Upper lobe of right lung (tissue), 1 donor: ENCODE measurements at regions not wholly inside any gene's neighbourhood (a gene's known extent, or its start where the extent isn't known, plus 50 kb on each side); places are given as distances from the start of the nearest gene placed in this dataset.

ENCODE experiments used
- ATAC-seq: fragments of 200-7000 bp; cut with Tn5 transposase; one replicate; pipeline ENCODE4 v1.9.1; 2020; ENCODE audit warnings: mild to moderate bottlenecking, moderate library complexity
- DNase-seq: peaks from one replicate; pipeline ENCODE4 v3.0.0-alpha.2; 2020
- H3K27ac ChIP-seq: fragments of 200-600 bp; one replicate; pipeline ENCODE4 v1.8.0; 2022
- H3K27me3 ChIP-seq: fragments of 200-600 bp; one replicate; pipeline ENCODE4 v1.8.0; 2022; ENCODE audit warnings: mild to moderate bottlenecking
- H3K36me3 ChIP-seq: fragments of 200-600 bp; one replicate; pipeline ENCODE4 v1.8.0; 2022
- H3K4me1 ChIP-seq: fragments of 200-600 bp; one replicate; pipeline ENCODE4 v1.8.0; 2022
- H3K4me3 ChIP-seq: fragments of 200-600 bp; one replicate; pipeline ENCODE4 v1.8.0; 2022; ENCODE audit warnings: mild to moderate bottlenecking
- H3K9me3 ChIP-seq: fragments of 200-600 bp; one replicate; pipeline ENCODE4 v1.8.0; 2022
- intact Hi-C: fragments of 100-400 bp; cut with DNase I; formaldehyde crosslinking; loops from one replicate; pipeline ENCODE4 v1.11.0; 2022
- TF ChIP-seq, protein P1 (sequence below): fragments of 200-600 bp; IDR thresholded peaks from one replicate; pipeline ENCODE4 v1.8.0; 2022; ENCODE audit warnings: antibody characterized with exemption
- donor health status: DM: no; HTN: yes; CAD: no; lungs with severe emphysema.

DNA sequence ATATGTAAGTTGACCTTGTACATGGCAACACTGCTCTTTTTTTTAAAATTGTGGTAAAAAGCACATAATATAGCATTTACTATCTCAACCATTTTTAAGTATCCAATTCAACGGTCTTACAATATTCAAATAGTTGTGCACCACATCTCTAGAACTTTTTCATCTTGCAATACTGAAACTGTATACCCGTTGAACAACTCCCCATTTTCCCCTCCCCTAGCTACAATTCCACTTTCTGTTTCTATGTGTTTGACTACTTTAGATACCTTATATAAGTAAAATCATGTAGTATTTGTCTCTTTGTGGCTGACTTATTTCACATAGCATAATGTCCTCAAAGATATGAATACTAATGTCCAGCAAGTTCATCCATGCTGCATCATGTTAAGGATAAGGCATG lies 452.1 kb downstream of the TXNL1 start:
- no peak overlapping the region for H3K4me3 ChIP-seq
- H3K4me1 ChIP-seq: no peaks in the 10 kb centered on the region
- H3K9me3 ChIP-seq: no peaks in the 10 kb centered on the region
- no peak overlapping the region for H3K27ac ChIP-seq
- ATAC-seq (no peak), DNase-seq (no peak)
- H3K27me3 ChIP-seq: no peaks in the 10 kb centered on the region
- intact Hi-C loops: no loop called here
- TF ChIP-seq, protein P1, sequence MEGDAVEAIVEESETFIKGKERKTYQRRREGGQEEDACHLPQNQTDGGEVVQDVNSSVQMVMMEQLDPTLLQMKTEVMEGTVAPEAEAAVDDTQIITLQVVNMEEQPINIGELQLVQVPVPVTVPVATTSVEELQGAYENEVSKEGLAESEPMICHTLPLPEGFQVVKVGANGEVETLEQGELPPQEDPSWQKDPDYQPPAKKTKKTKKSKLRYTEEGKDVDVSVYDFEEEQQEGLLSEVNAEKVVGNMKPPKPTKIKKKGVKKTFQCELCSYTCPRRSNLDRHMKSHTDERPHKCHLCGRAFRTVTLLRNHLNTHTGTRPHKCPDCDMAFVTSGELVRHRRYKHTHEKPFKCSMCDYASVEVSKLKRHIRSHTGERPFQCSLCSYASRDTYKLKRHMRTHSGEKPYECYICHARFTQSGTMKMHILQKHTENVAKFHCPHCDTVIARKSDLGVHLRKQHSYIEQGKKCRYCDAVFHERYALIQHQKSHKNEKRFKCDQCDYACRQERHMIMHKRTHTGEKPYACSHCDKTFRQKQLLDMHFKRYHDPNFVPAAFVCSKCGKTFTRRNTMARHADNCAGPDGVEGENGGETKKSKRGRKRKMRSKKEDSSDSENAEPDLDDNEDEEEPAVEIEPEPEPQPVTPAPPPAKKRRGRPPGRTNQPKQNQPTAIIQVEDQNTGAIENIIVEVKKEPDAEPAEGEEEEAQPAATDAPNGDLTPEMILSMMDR: no peak
- no peaks in the 10 kb centered on the region for H3K36me3 ChIP-seq

DNA sequence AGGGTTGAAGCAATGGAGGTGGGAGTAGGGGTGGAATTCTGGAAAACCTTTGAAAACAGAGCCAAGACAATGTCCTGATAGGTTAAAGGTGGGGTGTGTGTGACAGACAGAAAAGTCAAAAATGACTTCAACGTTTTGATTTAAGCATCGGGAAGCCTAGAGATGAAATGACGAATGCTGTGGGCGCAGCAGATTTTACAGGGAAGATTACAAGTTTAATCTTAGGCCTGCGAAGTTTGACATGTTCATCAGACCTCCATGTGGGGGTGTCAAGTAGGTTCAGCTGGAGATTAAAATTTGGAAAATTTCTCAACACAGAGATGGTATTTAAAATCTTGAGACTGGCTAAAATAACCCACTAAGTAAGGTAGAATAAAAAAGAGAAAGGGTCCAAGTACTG lies 453.3 kb downstream of the TXNL1 start:
- DNase-seq (no peak), ATAC-seq (no peak)
- TF ChIP-seq, protein P1: no peak
- no peaks in the 10 kb centered on the region for H3K36me3 ChIP-seq
- H3K4me1 ChIP-seq: no peaks in the 10 kb centered on the region
- H3K9me3 ChIP-seq: no peaks in the 10 kb centered on the region
- H3K4me3 ChIP-seq: no peak overlapping the region
- no peak overlapping the region for H3K27ac ChIP-seq
- intact Hi-C loops: no loop called here
- H3K27me3 ChIP-seq: no peaks in the 10 kb centered on the region

DNA sequence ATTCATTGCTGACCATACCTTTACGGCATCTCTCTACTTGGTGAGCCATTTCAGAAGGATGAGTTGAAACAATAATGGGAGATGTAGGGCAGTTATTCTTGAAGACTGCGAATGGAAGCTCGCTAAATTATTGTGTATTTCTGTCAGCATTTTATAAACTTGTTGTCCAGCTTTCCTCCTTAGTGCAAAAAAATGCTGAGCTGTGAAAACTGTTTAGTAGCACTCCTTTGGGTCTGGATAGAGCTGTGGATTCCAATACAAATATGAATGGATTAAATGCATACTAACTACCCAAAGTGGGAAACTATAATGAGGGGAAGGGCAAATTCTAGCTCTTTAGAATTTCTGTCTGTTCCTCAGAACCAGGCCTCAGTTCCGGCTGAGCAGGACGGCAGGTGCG lies 461.6 kb downstream of the TXNL1 start:
- Histone ChIP-seq H3K27me3 (no peaks in the 10 kb centered on the region), H3K4me1 (no peaks in the 10 kb centered on the region), H3K4me3 (no peak overlapping the region), H3K9me3 (no peaks in the 10 kb centered on the region), H3K27ac (no peak overlapping the region), H3K36me3 (no peaks in the 10 kb centered on the region)
- DNase-seq (no peak), ATAC-seq (no peak)
- intact Hi-C loops: no loop called here
- TF ChIP-seq, protein P1: no peak

DNA sequence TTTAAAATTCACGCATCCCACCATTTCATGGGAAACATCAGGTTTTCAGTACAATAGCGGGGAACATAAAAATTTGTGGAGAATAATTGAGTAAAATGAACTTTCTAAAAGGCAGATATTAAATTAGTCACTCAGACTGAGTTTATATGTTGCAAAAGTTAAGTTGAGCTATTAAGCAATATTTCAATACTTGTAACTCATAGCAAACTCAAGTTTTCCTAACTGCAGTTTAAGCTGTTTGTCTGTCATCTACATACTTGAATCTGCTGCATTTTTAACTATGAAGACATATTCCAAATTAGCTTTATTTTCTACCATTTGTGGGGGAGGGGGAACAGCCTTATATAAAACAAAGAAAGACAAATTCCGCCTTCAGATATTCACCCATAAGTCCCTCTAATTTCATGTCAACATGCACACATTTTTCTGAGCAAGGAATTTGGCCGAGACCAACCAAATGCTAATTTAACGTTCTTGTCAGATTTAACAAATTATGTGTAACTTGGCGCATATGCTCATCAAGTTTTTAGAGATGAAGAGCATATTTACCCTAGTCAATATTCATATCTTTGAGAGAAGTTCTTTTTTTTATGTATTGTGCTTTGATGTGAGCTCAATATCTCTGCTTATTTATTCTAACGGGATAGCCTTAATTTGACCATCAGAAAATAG lies 462.9 kb downstream of the TXNL1 start:
- no peaks in the 10 kb centered on the region for H3K9me3 ChIP-seq
- H3K4me1 ChIP-seq: no peaks in the 10 kb centered on the region
- TF ChIP-seq, protein P1: no peak
- ATAC-seq (no peak), DNase-seq (no peak)
- H3K27me3 ChIP-seq: no peaks in the 10 kb centered on the region
- H3K36me3 ChIP-seq: no peaks in the 10 kb centered on the region
- intact Hi-C loops: no loop called here
- no peak overlapping the region for H3K27ac ChIP-seq
- no peak overlapping the region for H3K4me3 ChIP-seq

DNA sequence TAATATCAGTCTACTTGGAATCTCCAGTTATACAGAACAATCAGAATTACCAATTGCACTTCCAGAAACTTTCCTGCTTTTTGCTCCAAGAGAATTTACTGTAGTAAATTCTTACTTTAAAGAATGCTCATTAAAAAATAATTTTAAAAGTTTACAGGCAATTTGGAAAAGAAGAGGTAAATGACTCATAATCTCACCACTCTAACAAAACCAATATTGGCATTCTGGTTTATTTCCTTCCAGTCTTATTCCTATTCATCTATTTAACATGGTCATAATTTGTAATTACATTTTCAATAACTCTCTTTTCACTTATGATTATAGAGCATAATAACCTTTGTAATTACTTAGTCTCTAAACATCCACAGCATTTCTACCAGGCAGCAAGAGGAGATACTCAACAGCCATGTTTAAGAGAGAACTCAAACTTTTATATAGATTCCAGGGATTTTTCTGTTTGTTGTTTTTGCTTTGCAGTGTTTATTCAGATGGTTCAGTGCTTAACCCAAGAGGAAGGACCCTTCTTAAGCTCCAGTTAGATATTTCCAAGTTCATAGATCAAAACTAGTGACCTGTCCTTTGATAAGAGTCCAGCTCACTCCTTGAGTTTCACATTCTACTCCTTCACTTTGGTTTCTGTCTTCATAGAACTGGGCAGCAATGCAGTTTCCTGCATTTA lies 464.7 kb downstream of the TXNL1 start:
- no peaks in the 10 kb centered on the region for H3K9me3 ChIP-seq
- no peaks in the 10 kb centered on the region for H3K4me1 ChIP-seq
- intact Hi-C loops: no loop called here
- H3K36me3 ChIP-seq: no peaks in the 10 kb centered on the region
- H3K27me3 ChIP-seq: no peaks in the 10 kb centered on the region
- ATAC-seq (no peak), DNase-seq (no peak)
- H3K4me3 ChIP-seq: no peak overlapping the region
- TF ChIP-seq, protein P1: no peak
- no peak overlapping the region for H3K27ac ChIP-seq
